Muscle of arm (tissue), 1 donor: ENCODE measurements at regions not wholly inside any gene's neighbourhood (a gene's known extent, or its start where the extent isn't known, plus 50 kb on each side); places are given as distances from the start of the nearest gene placed in this dataset.
"Not testable (repeated sequence)": the region's sequence is repeated elsewhere in the genome, so short reads cannot be mapped to it uniquely, and the experiment has no call there.

Source experiments
- DNase-seq: peaks from one replicate; pipeline ENCODE4 v3.0.0-alpha.2; 2013

DNA sequence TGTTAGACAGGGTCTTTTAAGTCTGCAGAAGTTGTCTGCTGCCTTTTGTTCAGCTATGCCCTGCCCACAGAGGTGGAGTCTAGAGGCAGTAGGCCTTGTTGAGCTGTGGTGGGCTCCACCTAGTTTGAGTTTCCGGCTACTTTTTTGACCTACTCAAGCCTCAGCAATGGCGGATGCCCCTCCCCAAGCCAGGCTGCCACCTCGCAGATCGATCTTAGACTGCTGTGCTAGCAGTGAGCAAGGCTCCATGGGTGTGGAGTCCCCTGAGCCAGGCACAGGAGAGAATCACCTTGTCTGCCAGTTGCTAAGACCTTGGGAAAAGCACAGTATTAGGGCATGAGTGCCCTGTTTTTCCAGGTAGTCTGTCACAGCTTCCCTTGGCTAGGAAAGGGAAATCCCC lies 664.6 kb upstream of the DPPA4 start:
- not testable (repeated sequence) for DNase-seq

GRCh38 chr3:110006913-110007312 lies 669.6 kb upstream of the DPPA4 start:
- no peak for DNase-seq

- no peak for DNase-seq
Observed at GRCh38 chr3:110015231-110015963, 678.1 kb upstream of the DPPA4 start.

DNA sequence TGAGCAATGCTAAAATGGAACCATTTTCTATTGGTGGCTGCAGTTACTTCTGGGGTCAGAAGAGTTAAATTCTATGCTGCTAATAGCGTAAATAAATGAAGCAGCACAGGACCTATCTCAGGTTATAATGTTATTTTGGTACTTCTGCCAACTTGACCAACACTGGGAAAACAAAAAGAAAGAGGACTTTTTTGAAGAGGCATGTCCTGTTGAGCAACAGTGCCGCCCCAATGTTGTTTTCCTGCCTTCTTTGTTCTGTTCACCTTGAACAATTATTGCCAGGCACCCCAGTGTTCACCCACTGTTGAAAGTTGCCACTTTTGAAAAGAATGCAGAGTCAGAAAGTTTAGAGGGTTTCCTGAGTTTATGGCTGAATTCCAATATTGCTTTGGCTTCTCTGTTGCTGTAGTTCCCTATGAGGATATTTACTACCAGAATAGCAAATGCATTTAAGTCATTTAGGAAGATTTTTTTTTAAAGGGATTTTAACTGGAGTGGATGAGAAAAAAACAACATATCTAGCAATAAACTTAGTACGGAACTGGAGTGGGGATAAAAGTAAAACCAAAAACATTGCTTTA lies 679.0 kb upstream of the DPPA4 start:
- peak; percentile 35 for DNase-seq

- DNase-seq = no peak
Observed at GRCh38 chr3:110017304-110017703, 680.0 kb upstream of the DPPA4 start.

GRCh38 chr3:110021659-110022058 lies 684.3 kb upstream of the DPPA4 start:
- DNase-seq = no peak

- not testable (repeated sequence) for DNase-seq
Observed at GRCh38 chr3:110023022-110023421, 685.7 kb upstream of the DPPA4 start.

- no peak for DNase-seq
Observed at GRCh38 chr3:110026421-110026820, 689.1 kb upstream of the DPPA4 start.

DNA sequence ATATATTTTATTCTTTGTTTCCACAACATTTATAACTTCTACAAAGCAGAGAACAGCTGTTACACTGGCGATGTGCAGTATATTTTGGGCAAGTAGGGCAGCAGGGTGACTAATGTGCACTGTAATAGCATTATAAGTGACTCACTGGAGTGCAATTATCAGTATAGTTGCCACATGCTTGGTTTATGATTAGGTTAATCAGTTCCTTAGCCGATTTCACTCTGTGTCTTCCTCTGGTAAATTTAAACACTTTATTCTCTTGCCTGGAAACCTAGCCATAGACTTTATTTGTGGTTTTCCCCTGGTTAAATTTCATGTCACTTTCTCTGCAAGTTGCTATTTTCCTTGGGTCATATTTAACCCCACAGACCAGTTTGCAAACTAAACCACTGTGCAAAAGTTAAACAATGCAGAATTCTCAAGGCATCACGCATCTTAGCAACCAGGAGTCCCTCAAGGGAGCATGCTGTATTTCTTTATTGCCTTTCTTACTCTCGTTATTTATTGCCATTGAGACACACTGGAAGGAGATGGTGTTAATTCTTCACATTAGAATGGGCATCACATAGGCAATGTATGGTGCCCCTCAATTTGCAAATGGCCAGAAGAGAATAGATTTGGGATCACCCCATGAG lies 690.2 kb upstream of the DPPA4 start:
- DNase-seq = no peak

DNA sequence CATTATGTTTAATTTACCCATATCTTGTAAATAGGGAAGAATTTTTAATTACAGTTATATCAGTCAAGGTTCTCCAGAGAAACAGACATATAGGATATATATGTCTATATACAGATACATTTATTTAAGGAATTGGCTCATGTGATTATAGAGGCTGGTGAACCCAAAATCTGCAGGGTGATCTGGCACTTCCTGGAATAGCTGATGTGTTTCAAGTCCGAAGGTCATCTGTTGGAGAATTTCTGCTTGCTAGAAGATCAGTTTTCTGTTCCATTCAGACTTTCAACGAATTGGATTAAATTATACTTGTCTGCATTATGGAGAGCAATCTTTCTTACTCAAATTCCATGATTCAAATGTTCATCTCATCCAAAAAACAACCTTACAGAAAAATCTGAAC lies 694.6 kb upstream of the DPPA4 start:
- DNase-seq = no peak

DNA sequence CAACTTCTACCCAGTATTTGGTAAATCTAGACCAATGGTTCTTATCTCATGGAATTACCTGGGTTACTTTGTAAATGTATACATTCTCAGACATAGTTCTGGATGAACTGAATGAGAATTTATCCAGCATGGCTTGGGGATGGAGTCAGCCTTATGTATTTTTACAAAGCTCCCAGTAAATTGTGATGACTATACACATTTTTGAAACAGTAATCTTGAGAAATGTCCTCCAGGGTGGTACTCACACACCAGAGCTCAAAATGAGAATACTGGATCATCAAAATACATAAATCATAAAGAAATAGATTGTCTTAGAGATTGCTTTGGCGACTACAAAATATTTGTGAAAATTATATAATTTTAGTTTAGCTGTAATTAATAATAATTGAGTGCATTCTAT lies 722.1 kb upstream of the DPPA4 start:
- no peak for DNase-seq

DNA sequence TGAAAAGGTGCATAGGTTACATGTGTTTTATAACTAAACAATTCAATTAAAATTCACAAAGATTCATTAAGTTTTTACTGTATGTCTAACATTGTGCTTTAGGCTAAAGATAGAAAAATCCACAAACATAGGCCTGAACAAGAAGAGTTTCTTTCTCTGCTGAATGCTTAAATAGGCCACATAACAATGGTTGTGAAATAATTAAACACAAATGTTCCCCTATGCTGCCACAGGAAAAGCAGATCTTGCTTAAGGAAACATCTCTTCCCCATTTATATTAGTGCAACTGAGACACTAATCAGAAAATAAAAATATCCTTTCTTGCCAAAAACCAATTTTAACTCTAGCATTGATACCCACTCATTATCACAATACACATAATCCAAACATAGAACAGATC lies 725.4 kb upstream of the DPPA4 start:
- DNase-seq = no peak

DNA sequence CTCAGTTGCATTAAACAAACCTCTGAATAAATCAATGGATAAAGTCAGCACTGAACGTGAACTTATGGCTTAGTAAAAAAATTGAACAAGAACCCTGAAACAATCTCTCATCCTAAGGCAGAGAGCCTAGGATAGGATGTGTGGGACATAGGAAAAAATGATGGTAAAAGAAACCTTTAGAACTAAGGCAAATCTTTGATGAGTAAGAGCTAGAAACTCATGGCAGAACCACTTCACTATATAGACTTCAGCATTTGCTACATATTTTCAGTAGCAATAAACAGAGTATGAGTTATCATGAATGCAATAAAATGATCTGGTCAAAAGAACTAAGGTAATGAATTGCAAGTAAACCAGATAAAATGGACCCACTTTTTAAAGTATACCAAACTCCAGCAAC lies 725.8 kb upstream of the DPPA4 start:
- no peak for DNase-seq

GRCh38 chr3:110066206-110066605 lies 728.9 kb upstream of the DPPA4 start:
- DNase-seq = no peak

DNA sequence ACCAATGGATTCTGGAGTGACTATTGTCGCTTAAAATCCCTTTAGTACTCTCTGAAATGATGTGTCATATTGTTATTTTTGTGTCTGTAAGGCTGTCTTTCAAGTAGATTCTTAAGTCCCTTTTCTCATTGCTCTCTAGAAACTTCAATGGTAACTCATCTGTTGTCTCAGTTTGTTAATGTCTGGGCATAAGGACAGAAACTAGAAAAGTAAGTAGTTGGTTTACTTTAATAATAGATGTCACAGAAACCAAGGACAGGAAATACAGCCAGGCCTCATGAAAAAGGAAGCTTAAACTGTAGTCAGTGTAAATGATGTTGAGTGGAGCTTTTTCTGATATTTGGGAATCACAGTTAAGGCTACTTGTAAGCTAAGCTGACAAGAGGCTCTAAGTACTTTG lies 730.2 kb upstream of the DPPA4 start:
- no peak for DNase-seq

- no peak for DNase-seq
Observed at GRCh38 chr3:110069761-110070160, 732.4 kb upstream of the DPPA4 start.

DNA sequence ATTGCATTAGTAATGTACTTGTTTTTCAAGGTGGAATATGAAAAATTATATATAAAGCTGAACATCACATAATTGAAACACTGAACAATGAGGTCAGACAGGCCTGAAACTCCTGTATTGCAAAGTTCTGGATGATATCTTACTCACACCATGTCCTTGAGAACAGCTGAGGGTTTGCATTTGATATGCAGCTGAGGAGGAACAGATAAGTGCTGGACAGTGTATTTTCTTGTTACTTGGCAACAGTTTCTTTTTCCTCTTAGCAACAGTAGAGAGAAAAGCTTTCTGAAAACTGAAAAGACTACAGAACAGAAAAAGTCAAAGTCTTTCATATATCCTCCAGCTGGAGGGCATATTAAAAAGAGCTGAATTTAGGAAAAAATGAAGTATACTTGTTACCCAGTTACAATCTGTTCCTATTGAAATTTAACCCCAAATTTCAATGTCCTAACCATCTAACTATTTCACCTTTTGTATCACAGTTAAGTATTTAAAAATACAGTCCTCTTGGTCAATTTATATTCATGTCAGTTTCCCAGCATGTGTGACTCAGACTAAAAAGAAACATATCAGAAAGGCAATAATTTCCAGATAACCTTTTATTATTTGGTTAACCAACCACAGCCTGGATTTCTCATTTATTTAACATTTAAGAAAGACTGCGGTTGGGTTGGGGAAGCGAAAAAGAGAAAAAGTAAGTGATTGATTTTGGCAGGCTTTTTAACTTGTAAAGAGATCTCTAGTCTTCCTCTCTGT lies 733.0 kb upstream of the DPPA4 start:
- peak; percentile 39 for DNase-seq

DNA sequence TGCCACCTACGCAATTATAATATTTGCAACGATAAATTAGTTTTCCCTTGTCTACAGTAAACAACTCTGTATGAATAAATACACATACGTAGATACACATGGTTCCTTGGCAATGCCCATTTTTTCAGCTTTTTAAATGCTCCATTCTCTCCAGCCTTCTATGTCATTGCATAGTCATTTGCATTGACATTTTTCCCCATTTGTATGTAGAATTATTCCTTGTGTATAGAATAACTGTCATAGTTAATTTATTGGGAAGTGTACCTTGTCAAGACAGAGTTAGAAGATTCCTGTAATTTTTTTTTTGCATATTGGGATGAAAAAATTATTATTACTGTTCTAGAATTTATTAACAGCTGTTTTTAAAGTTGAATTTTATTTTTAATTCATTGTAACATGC lies 736.7 kb upstream of the DPPA4 start:
- no peak for DNase-seq

DNA sequence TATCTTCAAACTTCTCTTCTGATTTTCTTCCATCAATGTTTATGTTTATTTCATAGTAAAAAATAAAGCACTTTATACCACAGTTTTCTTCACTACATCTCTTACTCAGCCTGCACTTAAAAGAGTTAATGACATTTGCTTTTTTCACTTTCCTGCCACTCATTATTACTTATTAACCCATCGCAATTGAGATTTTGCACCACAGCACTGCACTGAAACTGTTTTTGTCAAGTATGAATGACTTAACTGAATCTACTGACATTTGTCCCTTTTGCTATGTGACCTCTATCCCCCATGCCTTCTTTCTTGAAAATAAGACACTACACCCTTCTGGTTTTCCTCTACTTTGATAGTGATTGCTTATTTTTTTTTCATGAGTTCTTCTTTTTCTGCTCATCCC lies 739.7 kb upstream of the DPPA4 start:
- DNase-seq = no peak

GRCh38 chr3:110093411-110093810 lies 756.1 kb upstream of the DPPA4 start:
- DNase-seq = no peak

DNA sequence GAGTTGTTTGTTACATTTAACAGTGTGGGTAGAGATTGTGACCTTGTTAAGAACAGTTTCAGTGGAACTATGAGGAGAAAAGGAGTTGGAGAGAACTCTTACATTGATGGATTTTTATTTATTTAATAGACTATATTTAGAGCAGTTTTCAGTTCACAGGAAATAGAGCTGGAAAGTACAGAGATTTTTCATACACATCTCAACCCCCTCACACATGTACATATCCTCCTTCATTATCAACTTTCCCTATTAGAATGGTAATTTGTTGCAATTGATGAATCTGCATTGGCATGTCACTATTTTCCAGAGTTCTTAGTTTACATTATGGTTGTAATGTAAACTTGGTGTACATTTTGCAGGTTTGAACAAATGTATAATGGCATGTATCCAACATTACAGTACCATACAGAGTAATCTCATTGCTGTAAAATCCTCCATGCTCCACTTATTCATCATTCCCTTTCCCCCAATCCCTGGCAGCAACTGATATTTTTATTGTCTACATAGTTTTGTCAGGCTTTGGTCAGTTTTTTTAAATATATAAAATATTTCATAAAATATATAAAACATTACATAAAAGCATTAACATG lies 756.6 kb upstream of the DPPA4 start:
- no peak for DNase-seq

DNA sequence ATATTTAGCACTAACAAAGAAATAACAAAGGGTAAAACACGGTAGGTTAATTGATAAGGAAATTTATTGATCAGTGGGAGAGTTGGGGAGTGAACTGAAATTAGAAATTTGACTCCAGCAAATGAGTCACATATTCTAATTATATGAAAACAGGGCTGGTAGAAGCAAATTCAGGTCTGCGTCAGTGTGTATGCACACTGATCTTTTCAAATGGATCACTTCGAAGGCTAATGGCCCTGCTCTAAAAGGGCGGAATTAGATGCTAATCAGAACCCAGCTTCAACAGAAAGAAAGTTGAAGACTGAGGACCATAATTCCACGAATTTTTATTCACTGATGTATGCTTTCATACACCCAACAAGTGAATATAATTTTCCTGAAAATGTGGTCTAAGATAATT lies 762.4 kb upstream of the DPPA4 start:
- DNase-seq = no peak
